Gastrocnemius medialis (tissue), 4 donors: ENCODE measurements at regions not wholly inside any gene's neighbourhood (a gene's known extent, or its start where the extent isn't known, plus 50 kb on each side); places are given as distances from the start of the nearest gene placed in this dataset.

Source experiments
- ATAC-seq, 2 donors: fragments of 150-250 bp; one replicate each; pipeline ENCODE4 v1.9.1; 2016
- DNase-seq, 2 donors: peaks; one replicate each; pipeline ENCODE4 v3.0.0-alpha.2; 2019
- H3K27ac ChIP-seq, 4 donors: fragments of 200-600 bp; sonication (generic); 1 replicate in 1 of 4; 2 replicates in 3 of 4; pipeline ENCODE4 v1.5.1; 2016 to 2018; ENCODE audit warnings: mild to moderate bottlenecking in 2 of 4, moderate library complexity in 1 of 4
- H3K27me3 ChIP-seq, 3 donors: fragments of 200-600 bp; sonication (generic) in 2 of 3; 1 replicate in 1 of 3; 2 replicates in 2 of 3; pipeline versions ENCODE4 v1.5.1 to v1.6.0; 2016 to 2019; ENCODE audit warnings: mild to moderate bottlenecking in 1 of 3, moderate library complexity in 1 of 3
- H3K36me3 ChIP-seq, 2 donors: fragments of 200-600 bp; sonication (generic) in 1 of 2; one replicate each; pipeline ENCODE4 v1.5.1; 2017 to 2018
- H3K4me1 ChIP-seq, 2 donors: fragments of 200-600 bp; sonication (generic) in 1 of 2; one replicate each; pipeline ENCODE4 v1.5.1; 2016 to 2017; ENCODE audit warnings: mild to moderate bottlenecking in 2 of 2
- H3K4me3 ChIP-seq, 4 donors: fragments of 200-600 bp; sonication (generic) in 3 of 4; 1 replicate in 1 of 4; 2 replicates in 3 of 4; pipeline ENCODE4 v1.5.1; 2016 to 2019; ENCODE audit warnings: mild to moderate bottlenecking in 2 of 4
- H3K9me3 ChIP-seq, 3 donors: fragments of 200-600 bp; sonication (generic) in 2 of 3; 1 replicate in 1 of 3; 2 replicates in 2 of 3; pipeline ENCODE4 v1.5.1; 2016 to 2019
- POLR2A ChIP-seq, 2 donors: fragments of 450-650 bp; IDR thresholded peaks; one replicate each; pipeline ENCODE4 v1.6.1; 2017; ENCODE audit warnings: antibody characterized with exemption in 2 of 2, mild to moderate bottlenecking in 2 of 2, moderate library complexity in 2 of 2
- in situ Hi-C, 4 donors: fragments of 200-750 bp; cut with MboI; loops; one replicate each; pipeline versions ENCODE4 v1.15.0 to v1.8.0; 2017; ENCODE audit warnings: low sequenced_read_pairs in 4 of 4
- intact Hi-C: fragments of 100-400 bp; cut with DNase I; formaldehyde crosslinking; loops from one replicate; pipeline ENCODE4 v1.15.1; 2023; ENCODE audit warnings: low total_unique reads
- TF ChIP-seq, protein P1 (sequence below), 5 experiments: fragments of 450-650 bp in 3 of 5; fragments of 200-600 bp in 2 of 5; sonication (generic) in 2 of 5; IDR thresholded peaks in 4 of 5; conservative IDR thresholded peaks in 1 of 5; 1 replicate in 4 of 5; 2 replicates in 1 of 5; pipeline ENCODE4 v1.5.1; 2016 to 2019; ENCODE audit warnings: antibody characterized with exemption in 5 of 5, mild to moderate bottlenecking in 3 of 5, moderate library complexity in 3 of 5

DNA sequence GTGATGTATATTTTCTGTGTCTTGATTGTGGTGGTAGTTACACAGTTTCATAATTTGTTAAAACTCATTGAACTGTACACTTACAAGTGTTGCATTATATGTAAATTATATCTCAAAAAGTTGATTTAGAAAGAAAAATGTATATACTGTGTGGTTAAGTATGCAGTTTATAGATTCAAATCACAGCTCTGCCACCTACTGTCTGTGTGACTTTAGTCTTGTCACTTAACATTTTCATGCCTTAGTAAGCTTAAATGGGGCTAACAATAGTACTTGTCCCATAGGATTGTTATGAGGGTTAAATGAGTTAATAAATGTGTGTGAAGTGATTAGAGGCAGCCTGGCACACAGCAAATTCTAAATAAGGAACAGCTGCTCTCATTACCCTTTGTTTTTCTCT lies 120.9 kb upstream of the P2RY1 start:
- Histone ChIP-seq H3K27ac (no peak overlapping the region), H3K4me3 (no peak overlapping the region), H3K36me3 (no peaks in the 10 kb centered on the region), H3K27me3 (no peaks in the 10 kb centered on the region), H3K4me1 (no peaks in the 10 kb centered on the region), H3K9me3 (no peaks in the 10 kb centered on the region)
- in situ Hi-C loops, result no loop called here
- no peak for ATAC-seq
- DNase-seq, result no peak
- intact Hi-C loops, result no loop called here
- TF ChIP-seq POLR2A (IDR thresholded peaks at IDR 0.05), result no peak
- TF ChIP-seq, protein P1, sequence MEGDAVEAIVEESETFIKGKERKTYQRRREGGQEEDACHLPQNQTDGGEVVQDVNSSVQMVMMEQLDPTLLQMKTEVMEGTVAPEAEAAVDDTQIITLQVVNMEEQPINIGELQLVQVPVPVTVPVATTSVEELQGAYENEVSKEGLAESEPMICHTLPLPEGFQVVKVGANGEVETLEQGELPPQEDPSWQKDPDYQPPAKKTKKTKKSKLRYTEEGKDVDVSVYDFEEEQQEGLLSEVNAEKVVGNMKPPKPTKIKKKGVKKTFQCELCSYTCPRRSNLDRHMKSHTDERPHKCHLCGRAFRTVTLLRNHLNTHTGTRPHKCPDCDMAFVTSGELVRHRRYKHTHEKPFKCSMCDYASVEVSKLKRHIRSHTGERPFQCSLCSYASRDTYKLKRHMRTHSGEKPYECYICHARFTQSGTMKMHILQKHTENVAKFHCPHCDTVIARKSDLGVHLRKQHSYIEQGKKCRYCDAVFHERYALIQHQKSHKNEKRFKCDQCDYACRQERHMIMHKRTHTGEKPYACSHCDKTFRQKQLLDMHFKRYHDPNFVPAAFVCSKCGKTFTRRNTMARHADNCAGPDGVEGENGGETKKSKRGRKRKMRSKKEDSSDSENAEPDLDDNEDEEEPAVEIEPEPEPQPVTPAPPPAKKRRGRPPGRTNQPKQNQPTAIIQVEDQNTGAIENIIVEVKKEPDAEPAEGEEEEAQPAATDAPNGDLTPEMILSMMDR (IDR thresholded peaks at IDR 0.05 in 4 of 5, conservative IDR thresholded peaks at IDR 0.05 in 1 of 5), result no peak

DNA sequence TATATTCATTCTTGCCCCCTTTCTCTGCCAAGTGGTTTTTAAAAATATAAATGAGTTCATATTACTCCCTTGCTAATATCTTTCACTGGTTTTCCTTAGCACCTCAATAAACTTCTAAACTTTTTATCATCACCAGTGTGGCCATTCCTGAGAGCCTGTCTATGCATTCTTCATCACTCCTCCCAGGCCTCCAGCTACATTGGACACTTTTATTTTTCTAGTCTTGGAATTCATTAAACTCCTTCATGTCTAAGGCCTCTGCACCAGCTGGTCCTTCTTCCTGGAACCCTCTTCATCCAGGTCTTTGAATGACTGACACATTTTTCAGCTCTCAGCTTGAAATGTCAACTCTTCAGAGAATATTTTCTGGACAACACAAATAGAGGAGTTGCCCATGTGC lies 120.4 kb upstream of the P2RY1 start:
- in situ Hi-C loops (no loop called here), intact Hi-C loops (no loop called here)
- no peak overlapping the region for H3K4me3 ChIP-seq
- TF ChIP-seq, protein P1 (IDR thresholded peaks at IDR 0.05 in 4 of 5, conservative IDR thresholded peaks at IDR 0.05 in 1 of 5), result no peak
- no peak for TF ChIP-seq POLR2A (IDR thresholded peaks at IDR 0.05)
- no peak for ATAC-seq
- no peaks in the 10 kb centered on the region for H3K36me3 ChIP-seq
- no peaks in the 10 kb centered on the region for H3K9me3 ChIP-seq
- no peak overlapping the region for H3K27ac ChIP-seq
- no peak for DNase-seq
- no peaks in the 10 kb centered on the region for H3K4me1 ChIP-seq
- H3K27me3 ChIP-seq, result no peaks in the 10 kb centered on the region

DNA sequence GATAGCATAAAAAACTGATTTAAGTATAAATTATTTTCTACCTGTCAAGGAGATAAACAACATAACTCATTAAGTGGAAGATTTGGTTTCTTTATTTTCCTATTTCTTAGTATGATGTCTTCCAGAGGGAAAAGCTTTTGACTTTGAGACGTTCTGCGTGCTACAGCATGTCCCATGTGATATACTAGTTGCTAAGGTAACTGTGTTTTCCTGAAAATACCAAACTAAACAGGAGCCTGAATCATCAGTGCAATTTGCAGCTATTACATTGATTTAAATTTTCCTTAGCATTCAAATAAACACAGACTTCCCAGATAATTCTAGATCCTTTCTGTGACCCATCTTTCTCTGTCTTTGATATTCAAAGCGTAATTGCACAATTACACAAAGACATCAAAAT lies 117.7 kb upstream of the P2RY1 start:
- no peak for ATAC-seq
- H3K27ac ChIP-seq, result no peak overlapping the region
- H3K27me3 ChIP-seq, result no peaks in the 10 kb centered on the region
- intact Hi-C loops (no loop called here), in situ Hi-C loops (no loop called here)
- H3K4me3 ChIP-seq, result no peak overlapping the region
- H3K36me3 ChIP-seq, result no peaks in the 10 kb centered on the region
- H3K4me1 ChIP-seq, result no peaks in the 10 kb centered on the region
- no peak for TF ChIP-seq POLR2A (IDR thresholded peaks at IDR 0.05)
- TF ChIP-seq, protein P1 (IDR thresholded peaks at IDR 0.05 in 4 of 5, conservative IDR thresholded peaks at IDR 0.05 in 1 of 5), result no peak
- H3K9me3 ChIP-seq, result no peaks in the 10 kb centered on the region
- no peak for DNase-seq

DNA sequence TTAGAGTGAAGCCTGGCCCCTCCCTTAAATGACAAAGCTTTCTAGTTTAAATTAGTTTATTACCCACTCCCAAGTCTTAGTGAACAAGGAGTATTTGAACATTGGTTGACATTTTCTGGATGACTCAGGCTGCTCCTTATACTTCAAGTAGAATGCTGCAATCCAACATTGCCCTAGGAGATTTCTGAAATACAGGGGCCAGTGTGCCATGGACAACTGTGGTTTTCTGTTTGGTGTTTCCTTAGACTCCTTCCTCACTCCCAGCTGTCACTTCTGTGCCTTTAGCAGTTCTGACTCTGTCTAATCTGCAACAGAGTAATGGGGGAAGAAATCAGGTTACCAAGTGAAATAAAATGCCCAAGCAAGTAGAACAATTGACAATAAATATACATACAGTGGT lies 116.1 kb upstream of the P2RY1 start:
- Histone ChIP-seq H3K9me3 (no peaks in the 10 kb centered on the region), H3K27ac (no peak overlapping the region), H3K27me3 (no peaks in the 10 kb centered on the region), H3K36me3 (no peaks in the 10 kb centered on the region), H3K4me3 (no peak overlapping the region), H3K4me1 (no peaks in the 10 kb centered on the region)
- in situ Hi-C loops, result no loop called here
- no peak for DNase-seq
- ATAC-seq, result no peak
- intact Hi-C loops, result no loop called here
- TF ChIP-seq, protein P1 (IDR thresholded peaks at IDR 0.05 in 4 of 5, conservative IDR thresholded peaks at IDR 0.05 in 1 of 5), result no peak
- no peak for TF ChIP-seq POLR2A (IDR thresholded peaks at IDR 0.05)

DNA sequence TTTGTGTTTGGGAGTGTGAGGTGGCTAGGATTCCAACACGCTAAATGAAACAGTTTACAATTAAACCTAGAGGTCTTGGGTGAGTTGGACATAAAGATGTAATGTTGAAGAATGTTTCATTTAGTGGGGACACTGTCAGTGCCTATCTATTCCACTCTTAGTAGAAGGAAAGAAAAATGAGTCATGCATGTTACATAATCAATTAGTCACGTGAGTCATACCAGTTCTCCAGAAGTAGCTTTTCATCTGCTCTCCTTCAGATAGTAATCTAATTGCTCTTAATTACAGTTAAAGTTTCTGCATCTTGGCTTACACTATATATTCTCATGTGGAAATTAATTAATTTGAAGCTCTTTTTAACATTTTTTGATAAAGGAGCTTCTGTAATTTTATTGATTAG lies 115.7 kb upstream of the P2RY1 start:
- no peaks in the 10 kb centered on the region for H3K27me3 ChIP-seq
- intact Hi-C loops (no loop called here), in situ Hi-C loops (no loop called here)
- no peak overlapping the region for H3K4me3 ChIP-seq
- H3K4me1 ChIP-seq, result no peaks in the 10 kb centered on the region
- DNase-seq (no peak), ATAC-seq (no peak)
- no peak overlapping the region for H3K27ac ChIP-seq
- H3K36me3 ChIP-seq, result no peaks in the 10 kb centered on the region
- TF ChIP-seq, protein P1 (IDR thresholded peaks at IDR 0.05 in 4 of 5, conservative IDR thresholded peaks at IDR 0.05 in 1 of 5), result no peak
- no peak for TF ChIP-seq POLR2A (IDR thresholded peaks at IDR 0.05)
- H3K9me3 ChIP-seq, result no peaks in the 10 kb centered on the region
